GM13977 (cell line): ENCODE measurements at regions not wholly inside any gene's neighbourhood (a gene's known extent, or its start where the extent isn't known, plus 50 kb on each side); places are given as distances from the start of the nearest gene placed in this dataset.

ENCODE experiments used
- DNase-seq: peaks from one replicate; pipeline ENCODE4 v3.0.0; 2012; ENCODE audit warnings: low spot score
- CTCF ChIP-seq: IDR thresholded peaks from 2 replicates; pipeline ENCODE4 v1.5.1; 2012; ENCODE audit warnings: mild to moderate bottlenecking, control low read depth; ENCODE audit not compliant: insufficient read depth; ENCODE audit errors: extremely low read depth, missing control alignments
- in situ Hi-C: fragments of 300-500 bp; cut with MboI; formaldehyde crosslinking; loops from one replicate; pipeline ENCODE4 v1.12.0; 2022; ENCODE audit warnings: low sequenced_read_pairs, low pct_unique_long_range_greater_than_20kb, mixed read lengths, inconsistent platforms; ENCODE audit not compliant: unreplicated experiment

- TF ChIP-seq CTCF = no peak
- in situ Hi-C loops = no loop called here
- no peak for DNase-seq
Measured at GRCh38 chr9:87085521-87085920, 138.2 kb upstream of the GAS1 start.

GRCh38 chr9:87086221-87086818 is 139.0 kb upstream of the GAS1 start:
- in situ Hi-C loops = no loop called here
- DNase-seq = no peak
- TF ChIP-seq CTCF = no peak

- no peak for DNase-seq
- in situ Hi-C loops = no loop called here
- no peak for TF ChIP-seq CTCF
Measured at GRCh38 chr9:87087197-87087596, 139.9 kb upstream of the GAS1 start.

- no peak for TF ChIP-seq CTCF
- in situ Hi-C loops = no loop called here
- DNase-seq = no peak
Measured at GRCh38 chr9:87088192-87088591, 140.9 kb upstream of the GAS1 start.

- TF ChIP-seq CTCF = no peak
- DNase-seq = no peak
- in situ Hi-C loops = no loop called here
Measured at GRCh38 chr9:87088621-87089365, 141.5 kb upstream of the GAS1 start.

- no peak for TF ChIP-seq CTCF
- in situ Hi-C loops = no loop called here
- DNase-seq = no peak
Measured at GRCh38 chr9:87089506-87089905, 142.2 kb upstream of the GAS1 start.
